Loucy (cell line): ENCODE measurements at regions not wholly inside any gene's neighbourhood (a gene's known extent, or its start where the extent isn't known, plus 50 kb on each side); places are given as distances from the start of the nearest gene placed in this dataset.

ENCODE experiments used
- H2AFZ ChIP-seq: fragments of 200-600 bp; sonication (generic); 2 replicates; pipeline ENCODE4 v1.6.0; 2016; ENCODE audit warnings: antibody characterized with exemption, mild to moderate bottlenecking, low read length, moderate library complexity
- H3F3A ChIP-seq: fragments of 200-600 bp; 2 replicates; pipeline ENCODE4 v1.6.0; 2016; ENCODE audit warnings: antibody characterized with exemption, low read depth, mild to moderate bottlenecking
- H3K27me3 ChIP-seq: fragments of 200-600 bp; sonication (generic); 2 replicates; pipeline ENCODE4 v1.6.1; 2014; ENCODE audit warnings: low read length, mild to moderate bottlenecking; ENCODE audit not compliant: insufficient read depth, poor library complexity, severe bottlenecking
- H3K36me3 ChIP-seq: fragments of 200-600 bp; sonication (generic); 2 replicates; pipeline ENCODE4 v1.6.1; 2016; ENCODE audit warnings: low read length; ENCODE audit not compliant: insufficient read depth
- H3K4me1 ChIP-seq: fragments of 200-600 bp; sonication (generic); 2 replicates; pipeline ENCODE4 v1.5.1; 2014; ENCODE audit warnings: low read length, mild to moderate bottlenecking; ENCODE audit not compliant: insufficient read depth, poor library complexity, severe bottlenecking
- H3K4me2 ChIP-seq: fragments of 200-600 bp; sonication (generic); 2 replicates; pipeline ENCODE4 v1.6.0; 2014; ENCODE audit warnings: antibody characterized with exemption, low read length, low read depth, mild to moderate bottlenecking; ENCODE audit not compliant: poor library complexity, severe bottlenecking
- H3K4me3 ChIP-seq: fragments of 200-600 bp; sonication (generic); 2 replicates; pipeline ENCODE4 v1.5.1; 2014; ENCODE audit warnings: low read length, mild to moderate bottlenecking, mixed read lengths; ENCODE audit not compliant: poor library complexity, severe bottlenecking
- H3K79me2 ChIP-seq: fragments of 200-600 bp; sonication (generic); 2 replicates; pipeline ENCODE4 v1.6.1; 2014; ENCODE audit warnings: low read length; ENCODE audit not compliant: insufficient read depth
- H3K9ac ChIP-seq: fragments of 200-600 bp; sonication (generic); 2 replicates; pipeline ENCODE4 v1.6.0; 2014; ENCODE audit warnings: mild to moderate bottlenecking, low read depth, low read length, moderate library complexity; ENCODE audit not compliant: poor library complexity, severe bottlenecking
- H3K9me2 ChIP-seq: fragments of 200-600 bp; sonication (generic); replicated peaks from 2 replicates; pipeline ENCODE4 v1.6.1; 2016; ENCODE audit warnings: low read depth, low read length, mixed read lengths
- H3K9me3 ChIP-seq: fragments of 200-600 bp; sonication (generic); 2 replicates; pipeline ENCODE4 v1.6.1; 2014; ENCODE audit warnings: mild to moderate bottlenecking, antibody characterized with exemption, low read length, low read depth; ENCODE audit not compliant: insufficient read depth
- H4K20me1 ChIP-seq: fragments of 200-600 bp; sonication (generic); 2 replicates; pipeline ENCODE4 v1.6.0; 2014; ENCODE audit warnings: antibody characterized with exemption, low read length, mild to moderate bottlenecking; ENCODE audit not compliant: insufficient read depth, poor library complexity, severe bottlenecking
- EZH2phosphoT487 ChIP-seq: fragments of 200-600 bp; IDR thresholded peaks from 2 replicates; pipeline ENCODE4 v1.6.1; 2018; ENCODE audit warnings: antibody characterized with exemption, mild to moderate bottlenecking, moderate library complexity, borderline replicate concordance
- TF ChIP-seq, protein P1 (sequence below): fragments of 200-600 bp; sonication (generic); conservative IDR thresholded peaks from 2 replicates; pipeline ENCODE4 v1.5.1; 2014; ENCODE audit warnings: mild to moderate bottlenecking, antibody characterized with exemption, low read length

DNA sequence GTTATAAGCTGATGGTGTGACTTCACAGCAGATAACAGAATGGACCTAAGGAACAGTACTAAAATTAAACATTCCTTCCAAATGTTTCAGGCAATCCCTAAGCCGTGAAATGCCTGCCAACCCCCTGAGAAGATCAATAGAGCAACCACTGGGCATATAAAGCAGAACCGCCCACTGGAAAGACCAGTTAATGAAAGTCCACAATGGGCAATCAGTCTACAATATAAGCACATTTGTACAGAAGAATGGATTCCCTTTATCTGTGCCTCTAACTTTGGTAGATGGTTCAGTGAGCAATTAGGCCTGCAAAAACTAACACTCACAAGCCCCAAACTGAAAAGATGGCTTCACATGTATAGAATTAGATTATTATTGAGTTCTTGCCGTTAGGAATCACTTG lies 286.6 kb downstream of the UBE3D start:
- TF ChIP-seq, protein P1, sequence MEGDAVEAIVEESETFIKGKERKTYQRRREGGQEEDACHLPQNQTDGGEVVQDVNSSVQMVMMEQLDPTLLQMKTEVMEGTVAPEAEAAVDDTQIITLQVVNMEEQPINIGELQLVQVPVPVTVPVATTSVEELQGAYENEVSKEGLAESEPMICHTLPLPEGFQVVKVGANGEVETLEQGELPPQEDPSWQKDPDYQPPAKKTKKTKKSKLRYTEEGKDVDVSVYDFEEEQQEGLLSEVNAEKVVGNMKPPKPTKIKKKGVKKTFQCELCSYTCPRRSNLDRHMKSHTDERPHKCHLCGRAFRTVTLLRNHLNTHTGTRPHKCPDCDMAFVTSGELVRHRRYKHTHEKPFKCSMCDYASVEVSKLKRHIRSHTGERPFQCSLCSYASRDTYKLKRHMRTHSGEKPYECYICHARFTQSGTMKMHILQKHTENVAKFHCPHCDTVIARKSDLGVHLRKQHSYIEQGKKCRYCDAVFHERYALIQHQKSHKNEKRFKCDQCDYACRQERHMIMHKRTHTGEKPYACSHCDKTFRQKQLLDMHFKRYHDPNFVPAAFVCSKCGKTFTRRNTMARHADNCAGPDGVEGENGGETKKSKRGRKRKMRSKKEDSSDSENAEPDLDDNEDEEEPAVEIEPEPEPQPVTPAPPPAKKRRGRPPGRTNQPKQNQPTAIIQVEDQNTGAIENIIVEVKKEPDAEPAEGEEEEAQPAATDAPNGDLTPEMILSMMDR = no peak
- TF ChIP-seq EZH2phosphoT487 = no peak
- no peak overlapping the region for H3K4me2 ChIP-seq
- no peaks in the 10 kb centered on the region for H3K79me2 ChIP-seq
- H4K20me1 ChIP-seq = no peaks in the 10 kb centered on the region
- H3F3A ChIP-seq = no peaks in the 10 kb centered on the region
- H2AFZ ChIP-seq = no peak overlapping the region
- H3K36me3 ChIP-seq = no peaks in the 10 kb centered on the region
- no peaks in the 10 kb centered on the region for H3K27me3 ChIP-seq
- no peak overlapping the region for H3K4me3 ChIP-seq
- no peak overlapping the region for H3K9ac ChIP-seq
- no peaks in the 10 kb centered on the region for H3K9me3 ChIP-seq
- H3K9me2 ChIP-seq = no peaks in the 10 kb centered on the region
- H3K4me1 ChIP-seq = no peaks in the 10 kb centered on the region

DNA sequence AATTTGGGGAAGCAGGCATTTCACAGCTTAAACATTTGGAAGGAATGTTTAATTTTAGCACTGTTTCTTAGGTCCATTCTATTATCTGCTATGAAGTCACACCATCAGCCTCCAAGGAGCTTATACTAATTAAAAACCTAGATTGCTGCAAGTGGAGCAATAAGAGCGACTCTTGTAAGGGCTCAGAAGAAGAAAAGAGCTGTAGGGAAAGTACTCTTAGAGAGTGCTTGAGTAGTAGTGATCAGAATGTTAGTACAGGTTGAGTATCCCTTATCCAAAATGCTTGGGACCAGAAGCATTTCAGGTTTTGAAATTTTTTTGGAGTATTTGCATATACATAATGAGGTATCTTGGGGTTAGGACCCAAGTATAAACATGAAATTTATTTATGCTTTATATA lies 285.3 kb downstream of the UBE3D start:
- Histone ChIP-seq H3K9me3 (no peaks in the 10 kb centered on the region), H3F3A (no peaks in the 10 kb centered on the region), H3K27me3 (no peaks in the 10 kb centered on the region), H3K9ac (no peak overlapping the region), H3K9me2 (no peaks in the 10 kb centered on the region), H3K36me3 (no peaks in the 10 kb centered on the region), H3K79me2 (no peaks in the 10 kb centered on the region), H2AFZ (no peak overlapping the region), H3K4me2 (no peak overlapping the region), H3K4me3 (no peak overlapping the region), H3K4me1 (no peaks in the 10 kb centered on the region), H4K20me1 (no peaks in the 10 kb centered on the region)
- no peak for TF ChIP-seq EZH2phosphoT487
- TF ChIP-seq, protein P1 = no peak

DNA sequence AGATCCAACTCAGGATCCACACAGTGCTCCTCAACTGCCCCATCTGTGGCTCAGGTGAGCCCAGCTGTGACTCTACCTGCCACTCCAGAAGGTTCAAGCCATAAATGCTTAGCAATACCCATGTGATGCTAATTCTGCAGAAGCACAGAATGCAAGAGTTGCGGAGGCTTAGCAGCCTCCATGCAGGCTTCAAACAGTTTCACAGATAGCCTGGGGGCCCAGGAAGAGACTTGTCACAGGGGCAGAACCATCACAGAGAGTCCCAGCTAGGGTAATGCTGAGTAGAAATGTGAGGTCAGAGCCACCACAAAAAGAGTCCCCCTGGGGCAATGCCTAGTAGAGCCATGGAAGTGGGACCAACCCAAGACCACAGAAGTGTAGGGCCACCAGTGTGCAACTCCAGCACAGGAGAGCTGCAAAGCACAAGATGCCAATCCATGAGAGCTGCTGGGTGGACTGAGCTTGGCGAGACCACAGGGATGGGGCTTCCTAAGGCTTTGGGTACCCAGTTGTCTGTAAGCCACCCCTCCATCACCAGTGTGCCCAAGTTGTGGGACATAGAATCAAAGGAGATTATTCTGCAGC lies 283.9 kb downstream of the UBE3D start:
- TF ChIP-seq, protein P1 = no peak
- H3K36me3 ChIP-seq = no peaks in the 10 kb centered on the region
- no peaks in the 10 kb centered on the region for H3K79me2 ChIP-seq
- H3K9me2 ChIP-seq = no peaks in the 10 kb centered on the region
- no peaks in the 10 kb centered on the region for H3K27me3 ChIP-seq
- no peak overlapping the region for H3K9ac ChIP-seq
- no peak overlapping the region for H3K4me2 ChIP-seq
- H3K9me3 ChIP-seq = no peaks in the 10 kb centered on the region
- no peak overlapping the region for H2AFZ ChIP-seq
- no peaks in the 10 kb centered on the region for H3F3A ChIP-seq
- H3K4me3 ChIP-seq = no peak overlapping the region
- no peaks in the 10 kb centered on the region for H3K4me1 ChIP-seq
- H4K20me1 ChIP-seq = no peaks in the 10 kb centered on the region
